Ovary (tissue), 3 donors: ENCODE measurements at regions not wholly inside any gene's neighbourhood (a gene's known extent, or its start where the extent isn't known, plus 50 kb on each side); places are given as distances from the start of the nearest gene placed in this dataset.

Experiments
- CTCF ChIP-seq, 3 donors: fragments of 450-650 bp in 2 of 3; fragments of 200-600 bp in 1 of 3; IDR thresholded peaks; one replicate each; pipeline versions ENCODE4 v1.5.1 to v1.8.0; 2016 to 2022; ENCODE audit warnings: antibody characterized with exemption in 3 of 3, mild to moderate bottlenecking in 1 of 3
- POLR2A ChIP-seq: fragments of 450-650 bp; IDR thresholded peaks from one replicate; pipeline ENCODE4 v1.6.1; 2017; ENCODE audit warnings: antibody characterized with exemption, mild to moderate bottlenecking, moderate library complexity
- donor health status: DM: no; HTN: no; CAD: no.

GRCh38 chr4:129488427-129488826 lies 392.5 kb downstream of the C4orf33 start:
- TF ChIP-seq CTCF (IDR thresholded peaks at IDR 0.05): no peak
- TF ChIP-seq POLR2A: no peak
